ENCODE measurements at regions not wholly inside any gene's neighbourhood (a gene's known extent, or its start where the extent isn't known, plus 50 kb on each side); places are given as distances from the start of the nearest gene placed in this dataset.
"Not testable (repeated sequence)": the region's sequence is repeated elsewhere in the genome, so short reads cannot be mapped to it uniquely, and the experiment has no call there.

GRCh38 chr9:97160255-97160654, 121.3 kb upstream of the CTSV start:
- Histone ChIP-seq H4K8ac (replicated peaks; ENCODE audit: insufficient read length, low read depth, low read length) (no peak overlapping the region), H3T11ph (ENCODE audit: low read length) (no peak overlapping the region), H3K27ac (ENCODE audit: insufficient read length, low read depth, low read length) (no peak overlapping the region), H2AFZ (ENCODE audit: low read length) (no peak overlapping the region), H2BK120ac (ENCODE audit: low read depth, low read length, poor library complexity, severe bottlenecking) (no peak overlapping the region), H2BK12ac (ENCODE audit: insufficient read length, low read depth, low read length) (no peak overlapping the region), H3K4ac (ENCODE audit: low read depth, low read length) (no peak overlapping the region), H3K23me2 (ENCODE audit: insufficient read length, low read depth, low read length, poor library complexity, severe bottlenecking) (no peaks in the 10 kb centered on the region), H3K4me1 (ENCODE audit: insufficient read depth, low read length) (no peaks in the 10 kb centered on the region), H3K18ac (ENCODE audit: insufficient read length, low read depth, low read length) (no peak overlapping the region), H3K56ac (ENCODE audit: insufficient read length, low read depth, low read length) (no peak overlapping the region), H3K27me3 (ENCODE audit: insufficient read depth, low read length) (no peaks in the 10 kb centered on the region), H3K14ac (ENCODE audit: insufficient read depth, low read length) (no peak overlapping the region), H3K9ac (ENCODE audit: extremely low read depth, insufficient read length, low read length) (no peak overlapping the region), H2BK5ac (ENCODE audit: insufficient read length, low read length) (no peak overlapping the region), H3K9me3 (ENCODE audit: control insufficient read depth, low read depth, low read length) (no peaks in the 10 kb centered on the region), H3K79me2 (ENCODE audit: insufficient read depth, low read length) (0 out of 2 replicates have a peak, but pooled peaks cover 1% of the 10 kb centered on the region), H3K4me2 (ENCODE audit: insufficient read depth, insufficient read length, low read length) (no peak overlapping the region), H4K20me1 (ENCODE audit: control insufficient read depth, insufficient read depth, insufficient read length) (no peaks in the 10 kb centered on the region), H4K91ac (ENCODE audit: insufficient read length, low read depth, low read length) (no peak overlapping the region), H2AK5ac (ENCODE audit: insufficient read length, low read length) (no peak overlapping the region), H2BK15ac (ENCODE audit: low read depth, low read length) (no peak overlapping the region), H3K79me1 (ENCODE audit: insufficient read depth, low read depth, low read length, poor library complexity, severe bottlenecking) (no peaks in the 10 kb centered on the region), H2BK20ac (ENCODE audit: low read depth, low read length, poor library complexity, severe bottlenecking) (no peak overlapping the region), H4K5ac (ENCODE audit: insufficient read length, low read depth, low read length) (no peak overlapping the region), H3K23ac (ENCODE audit: insufficient read length, low read depth, low read length) (no peak overlapping the region)
- no CpG with 5 or more reads among the region's 1 CpG for WGBS (ENCODE audit: extremely low coverage, insufficient read length, low lambda C conversion rate)
- Mint-ChIP-seq H3K4me3 (no peak overlapping the region), H3K27ac (peak overlapping the region in 2 of 3 experiments; percentile 47 to 57; a peak in 2 of 7 replicates), H3K9me3 (no peaks in the 10 kb centered on the region), H3K36me3 (ENCODE audit: insufficient read depth in 1 of 3, low read depth in 3 of 3) (peaks cover 46 to 82% (median 75%) of the 10 kb centered on the region in 3 experiments), H3K27me3 (ENCODE audit: low read depth) (no peaks in the 10 kb centered on the region), H3K4me1 (no peaks in the 10 kb centered on the region)
- no peak for TF ChIP-seq CTCF (conservative IDR thresholded peaks at IDR 0.05)
- DNase-seq = no peak

GRCh38 chr9:97158722-97159121, 119.8 kb upstream of the CTSV start:
- H2AFZ ChIP-seq (ENCODE audit: low read length); H3K9me3 Mint-ChIP-seq; H3K27ac ChIP-seq (ENCODE audit: insufficient read length, low read depth, low read length); H3K4ac ChIP-seq (ENCODE audit: low read depth, low read length); H2AK5ac ChIP-seq (ENCODE audit: insufficient read length, low read length); H3T11ph ChIP-seq (ENCODE audit: low read length); H3K27me3 Mint-ChIP-seq (ENCODE audit: low read depth); H3K9ac ChIP-seq (ENCODE audit: extremely low read depth, insufficient read length, low read length); H2BK15ac ChIP-seq (ENCODE audit: low read depth, low read length); H2BK120ac ChIP-seq (ENCODE audit: low read depth, low read length, poor library complexity, severe bottlenecking); H3K14ac ChIP-seq (ENCODE audit: insufficient read depth, low read length); H4K20me1 ChIP-seq (ENCODE audit: control insufficient read depth, insufficient read depth, insufficient read length); H3K4me1 ChIP-seq (ENCODE audit: insufficient read depth, low read length); DNase-seq; H3K27ac Mint-ChIP-seq; H4K5ac ChIP-seq (ENCODE audit: insufficient read length, low read depth, low read length); H4K8ac ChIP-seq (replicated peaks; ENCODE audit: insufficient read length, low read depth, low read length); H3K23ac ChIP-seq (ENCODE audit: insufficient read length, low read depth, low read length); H4K91ac ChIP-seq (ENCODE audit: insufficient read length, low read depth, low read length); H3K4me2 ChIP-seq (ENCODE audit: insufficient read depth, insufficient read length, low read length); H2BK5ac ChIP-seq (ENCODE audit: insufficient read length, low read length); H2BK20ac ChIP-seq (ENCODE audit: low read depth, low read length, poor library complexity, severe bottlenecking); H3K4me1 Mint-ChIP-seq; H3K27me3 ChIP-seq (ENCODE audit: insufficient read depth, low read length); H3K9me3 ChIP-seq (ENCODE audit: control insufficient read depth, low read depth, low read length); H3K79me1 ChIP-seq (ENCODE audit: insufficient read depth, low read depth, low read length, poor library complexity, severe bottlenecking); H2BK12ac ChIP-seq (ENCODE audit: insufficient read length, low read depth, low read length); H3K18ac ChIP-seq (ENCODE audit: insufficient read length, low read depth, low read length); H3K79me2 ChIP-seq (ENCODE audit: insufficient read depth, low read length); H3K56ac ChIP-seq (ENCODE audit: insufficient read length, low read depth, low read length); H3K23me2 ChIP-seq (ENCODE audit: insufficient read length, low read depth, low read length, poor library complexity, severe bottlenecking); H3K4me3 Mint-ChIP-seq: not testable (repeated sequence)
- H3K36me3 Mint-ChIP-seq (ENCODE audit: insufficient read depth in 1 of 3, low read depth in 3 of 3) = peaks cover 58 to 85% (median 78%) of the 10 kb centered on the region in 3 experiments
- no CpG with 5 or more reads among the region's 3 CpGs for WGBS (ENCODE audit: extremely low coverage, insufficient read length, low lambda C conversion rate)

All from H9 (cell line).